GM19239 (cell line): ENCODE measurements at regions not wholly inside any gene's neighbourhood (a gene's known extent, or its start where the extent isn't known, plus 50 kb on each side); places are given as distances from the start of the nearest gene placed in this dataset.

ENCODE experiments used
- DNase-seq: peaks from one replicate; pipeline ENCODE4 v3.0.0; 2011; ENCODE audit warnings: low spot score; ENCODE audit not compliant: insufficient read length
- FAIRE-seq: peaks from 2 replicates; lab custom pipeline; 2011; peaks lifted over from hg19 to GRCh38; lab: Jason Lieb, UNC

DNA sequence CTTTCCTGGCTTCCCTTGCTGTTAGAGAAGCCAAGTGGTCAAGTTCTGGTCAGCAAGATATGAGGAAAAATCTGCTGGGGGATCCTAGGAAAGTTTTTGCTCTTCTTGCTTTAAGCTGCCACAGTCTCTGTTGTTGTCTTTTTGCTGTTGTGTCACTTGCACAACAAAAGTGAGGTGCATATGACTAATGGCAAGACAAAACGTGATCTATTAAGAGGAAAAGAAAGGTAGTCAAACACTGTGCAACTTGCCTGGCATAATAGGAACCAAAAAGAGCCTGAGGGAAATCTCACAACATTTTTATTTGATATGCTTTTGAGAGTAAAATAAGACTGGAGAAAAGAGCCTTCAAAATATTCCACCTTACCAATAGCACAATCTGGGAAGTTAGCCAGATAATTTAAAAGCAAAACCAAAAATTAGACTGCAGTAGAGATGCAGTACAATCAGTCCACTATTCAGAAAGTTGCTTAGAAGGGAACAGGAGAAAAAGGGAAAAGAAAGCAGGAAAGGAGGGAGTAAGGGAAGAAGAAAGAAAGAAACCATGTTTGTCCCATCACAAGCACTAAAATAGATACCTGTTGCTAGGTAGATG, 110.0 kb upstream of the SLC4A7 start:
- FAIRE-seq (no peak), DNase-seq (no peak)

DNA sequence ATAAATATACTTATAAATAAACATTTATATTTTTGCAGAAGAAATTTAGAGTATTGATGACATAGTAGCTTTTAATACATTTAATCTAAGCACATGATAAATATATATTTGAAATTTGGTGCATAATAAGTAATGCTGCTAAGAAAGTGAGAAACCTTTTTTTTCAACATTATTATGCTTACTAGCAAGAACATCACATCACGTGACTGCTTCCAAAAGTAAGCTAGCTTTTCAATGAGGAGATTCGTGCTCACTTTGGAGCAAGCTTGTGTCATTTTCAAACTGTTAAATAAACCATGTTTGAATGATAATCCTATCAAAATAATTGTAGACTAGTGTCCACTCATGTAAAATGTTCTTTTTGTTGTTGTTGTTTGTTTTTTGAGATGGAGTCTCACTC, 109.0 kb upstream of the SLC4A7 start:
- no peak for FAIRE-seq

DNA sequence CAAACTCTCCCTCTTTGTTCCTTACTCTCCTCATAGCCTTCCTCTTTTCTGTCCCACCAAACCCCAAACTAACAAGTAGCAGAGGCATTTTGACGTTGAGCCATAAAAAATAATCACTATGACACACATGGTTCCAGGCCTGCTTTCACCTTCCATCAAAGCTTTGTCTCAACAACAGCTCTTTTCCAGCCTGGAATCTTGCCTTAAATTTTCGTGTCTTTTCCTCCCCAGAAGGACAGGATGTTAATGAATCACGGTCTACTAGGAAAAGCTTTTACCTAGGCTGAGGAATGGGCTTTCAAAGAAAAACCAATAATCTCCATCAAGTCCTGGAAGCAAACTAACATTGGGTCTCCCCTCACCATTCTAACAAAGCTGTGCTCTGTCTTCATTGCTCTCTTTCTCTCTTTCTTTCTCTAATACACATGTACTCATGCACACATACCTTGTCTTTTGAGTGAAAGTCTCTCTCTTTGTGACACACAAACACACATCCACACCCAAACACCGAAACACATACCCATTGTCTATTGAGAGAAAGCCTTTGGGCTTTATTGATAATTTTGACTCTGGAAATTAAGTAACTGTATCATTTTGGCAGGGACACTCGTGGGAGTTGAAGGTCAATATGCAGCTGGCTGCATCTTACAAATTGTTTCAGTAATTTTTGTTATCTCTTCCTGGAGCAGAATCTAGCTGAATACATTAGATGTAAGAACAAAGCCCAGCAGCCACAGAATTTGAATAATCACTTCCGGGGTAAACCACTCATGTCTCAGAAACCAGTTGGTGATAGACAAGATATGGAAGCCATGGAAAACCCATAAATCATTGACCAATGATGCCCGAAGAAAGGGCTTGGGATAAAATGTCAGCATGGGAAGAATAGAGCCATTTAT, 107.4 kb upstream of the SLC4A7 start:
- no peak for FAIRE-seq
- no peak for DNase-seq

More for the DNA sequence above, 109.0 kb upstream of the SLC4A7 start:
- no peak for DNase-seq

DNA sequence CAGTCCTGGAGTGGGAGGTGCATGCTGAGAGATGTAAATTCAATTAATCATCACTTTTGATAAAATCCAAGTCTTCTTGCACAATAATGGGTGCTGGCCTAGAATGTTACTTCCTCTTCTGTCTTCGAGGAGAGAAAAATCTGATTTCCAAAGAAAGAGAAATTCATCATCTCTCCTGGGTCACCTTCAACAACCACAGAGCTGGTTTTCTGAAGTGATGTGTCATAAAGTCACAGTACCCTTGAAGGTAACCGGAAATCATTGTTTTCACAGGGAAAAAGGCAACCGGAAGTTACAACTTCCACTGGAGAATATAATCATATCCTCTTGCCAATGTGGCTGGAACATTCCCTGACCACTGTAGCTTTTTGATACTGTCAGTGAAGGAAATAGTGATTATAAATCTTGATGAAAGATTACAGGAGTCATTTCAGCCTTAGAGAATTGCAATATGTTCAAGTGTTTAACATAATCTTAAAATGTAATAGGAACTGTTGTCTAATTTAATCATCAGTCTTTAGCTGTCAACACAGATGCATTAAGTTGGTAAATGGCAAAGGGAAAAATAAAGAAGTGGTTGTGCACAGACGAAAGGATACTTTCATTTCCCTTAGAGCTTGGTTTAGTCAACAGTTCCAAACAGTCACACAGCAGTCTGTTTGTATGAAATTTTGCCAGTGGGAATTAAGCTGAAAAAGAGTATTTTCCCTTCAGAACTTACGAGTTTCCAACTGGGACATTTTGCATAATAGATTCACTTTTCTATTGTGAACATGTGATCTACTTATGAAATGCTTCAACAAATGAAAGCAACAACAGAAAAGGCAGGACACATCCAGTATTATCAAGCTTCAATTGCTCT, 106.5 kb upstream of the SLC4A7 start:
- FAIRE-seq (no peak), DNase-seq (no peak)

DNA sequence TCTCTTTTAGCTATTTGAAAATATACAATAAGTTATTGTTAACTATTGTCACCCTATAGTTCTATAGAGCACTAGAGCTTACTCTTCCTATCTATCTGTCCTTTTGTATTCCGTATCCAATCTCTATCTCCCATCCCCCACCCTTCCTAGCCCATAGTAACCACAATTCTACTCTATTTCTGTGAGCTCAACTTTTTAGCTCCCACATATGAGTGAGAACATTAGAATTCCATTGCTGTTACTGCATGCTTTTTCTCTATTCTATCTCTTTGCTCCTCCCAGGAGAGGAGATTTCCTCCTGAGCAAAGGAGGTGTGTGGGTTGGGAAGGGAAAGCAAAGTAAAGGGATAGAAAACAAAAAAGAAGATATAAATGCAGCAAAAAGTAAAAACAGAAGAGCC, 105.6 kb upstream of the SLC4A7 start:
- FAIRE-seq (no peak), DNase-seq (no peak)

DNA sequence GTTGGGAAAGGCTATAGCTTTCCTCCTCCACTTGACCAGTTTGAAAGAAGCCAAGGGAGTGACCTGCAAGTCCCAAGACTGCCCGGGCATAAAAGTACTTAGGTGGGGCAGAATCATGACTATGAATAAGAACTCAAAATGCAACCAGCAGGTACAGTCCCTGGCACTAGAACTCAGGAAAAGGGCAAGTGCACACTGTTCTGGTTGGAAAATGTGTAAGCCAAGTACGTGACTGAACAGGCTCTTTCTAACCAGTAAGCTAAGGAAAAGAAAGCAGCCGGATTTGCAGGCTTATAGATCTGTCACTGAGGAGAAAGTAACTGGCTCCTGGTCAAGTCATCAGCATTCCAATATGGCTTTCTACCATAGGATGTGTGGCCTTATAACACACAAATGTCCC, 101.2 kb upstream of the SLC4A7 start:
- DNase-seq = no peak
- no peak for FAIRE-seq

DNA sequence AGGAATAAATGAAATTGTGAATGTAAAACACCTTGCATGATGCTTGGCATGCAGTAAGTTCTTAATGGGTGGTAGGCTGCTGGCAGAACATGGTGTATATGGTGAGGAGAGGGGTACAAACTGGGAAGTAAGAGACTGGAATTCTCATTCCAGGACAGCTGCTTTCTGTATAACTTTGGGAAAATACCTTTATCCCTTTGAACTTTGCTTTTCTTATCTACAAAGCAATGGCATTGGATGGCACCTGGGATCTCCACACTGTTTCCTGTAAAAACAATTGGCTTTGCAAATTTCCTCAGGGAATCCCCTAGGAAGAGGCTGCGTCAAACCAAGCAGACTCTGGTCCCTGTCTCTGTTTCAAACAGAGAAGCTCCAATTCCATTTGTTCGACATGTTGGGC, 100.7 kb upstream of the SLC4A7 start:
- no peak for FAIRE-seq
- no peak for DNase-seq

DNA sequence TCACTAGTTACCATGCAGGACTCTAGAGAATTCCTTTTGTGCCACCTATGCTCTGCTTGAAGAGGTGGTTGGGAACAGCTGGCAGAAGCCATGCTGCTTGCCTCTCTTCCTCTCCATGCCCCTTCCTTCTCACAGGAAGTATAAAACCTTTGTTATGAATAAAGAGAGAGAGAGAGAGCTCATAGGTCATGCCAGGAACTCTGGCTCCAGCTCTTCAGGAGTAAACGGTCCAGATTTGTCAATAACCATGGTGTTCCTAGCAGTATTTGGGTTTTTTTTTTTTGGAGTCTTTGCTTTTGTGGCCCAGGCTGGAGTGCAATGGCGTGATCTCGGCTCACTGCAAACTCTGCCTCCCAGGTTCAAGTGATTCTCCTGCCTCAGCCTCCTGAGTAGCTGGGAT, 97.7 kb upstream of the SLC4A7 start:
- FAIRE-seq = no peak
- no peak for DNase-seq

DNA sequence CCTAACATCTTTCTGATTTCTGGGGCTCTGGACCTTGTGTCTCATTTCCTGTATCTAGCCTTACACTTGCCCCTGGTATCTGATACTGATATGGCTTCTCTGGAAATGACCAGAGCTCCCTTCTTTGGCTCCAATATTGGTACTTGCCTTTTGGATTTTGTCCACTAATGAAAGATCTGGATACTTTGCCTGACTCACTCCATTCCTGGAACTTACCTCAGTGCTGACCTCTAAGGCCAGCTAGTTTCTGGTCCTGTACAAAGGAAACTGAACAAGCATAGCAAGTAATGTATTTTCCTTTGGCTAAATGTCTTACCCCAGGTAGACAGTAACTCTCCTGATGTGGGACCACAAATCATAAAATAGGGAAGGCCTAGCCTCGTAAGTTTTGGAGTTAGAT, 93.8 kb upstream of the SLC4A7 start:
- DNase-seq (no peak), FAIRE-seq (no peak)

DNA sequence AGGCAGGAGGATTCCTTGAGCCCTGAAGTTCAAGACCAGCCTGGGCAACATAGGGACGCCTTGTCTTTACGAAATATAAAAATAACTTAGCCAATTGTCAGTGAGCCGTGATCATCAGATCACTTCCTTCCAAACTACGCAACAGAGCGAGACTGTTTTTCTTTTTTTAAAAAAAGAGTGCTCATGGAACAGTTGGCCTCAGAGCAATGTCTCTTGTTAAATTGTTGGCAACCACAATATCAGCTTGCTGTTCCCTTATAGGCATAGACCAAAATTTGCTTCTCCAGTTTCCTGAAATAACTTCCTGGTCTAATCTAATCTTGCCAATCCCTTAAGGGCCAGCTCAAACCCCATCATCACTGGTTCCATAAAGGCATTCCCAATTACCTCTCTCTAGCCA, 93.3 kb upstream of the SLC4A7 start:
- no peak for DNase-seq
- no peak for FAIRE-seq

DNA sequence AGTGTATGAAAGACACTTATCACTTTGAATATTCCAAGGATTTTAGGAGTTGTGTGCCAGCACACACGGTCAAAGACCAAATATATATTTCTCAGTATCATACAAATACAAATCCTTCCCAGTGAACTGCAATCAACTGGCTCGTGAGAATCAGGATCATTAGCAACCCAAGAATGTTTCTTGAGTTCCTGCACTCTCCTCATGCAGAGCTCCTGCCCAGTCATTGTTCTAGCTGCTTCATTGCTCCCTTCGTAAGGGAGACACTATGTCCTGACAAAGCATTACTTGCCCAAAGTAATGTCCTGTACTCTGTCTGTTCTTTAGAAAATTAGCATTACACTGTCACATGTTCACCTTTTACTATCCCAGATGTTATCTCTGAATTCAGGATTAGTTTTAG, 92.0 kb upstream of the SLC4A7 start:
- FAIRE-seq (no peak), DNase-seq (no peak)

DNA sequence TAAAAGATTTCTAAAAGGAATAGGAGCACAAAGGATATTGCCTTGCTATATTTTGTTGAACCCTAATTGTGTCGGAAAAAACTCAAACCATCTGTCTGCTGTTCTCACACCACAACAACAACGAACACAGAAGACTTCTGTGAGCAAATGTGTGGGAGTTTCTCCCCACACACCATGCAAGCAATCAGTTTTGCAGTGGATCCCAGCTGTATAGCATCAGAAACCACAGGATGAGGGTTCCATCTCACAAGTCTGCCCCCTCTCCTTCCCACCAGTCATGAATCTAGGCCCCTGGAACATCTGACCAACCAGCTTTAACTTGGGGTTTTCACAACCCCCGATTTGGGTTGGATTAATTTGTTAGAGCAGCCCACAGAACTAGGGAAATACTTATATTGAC, 91.3 kb upstream of the SLC4A7 start:
- DNase-seq (no peak), FAIRE-seq (no peak)

DNA sequence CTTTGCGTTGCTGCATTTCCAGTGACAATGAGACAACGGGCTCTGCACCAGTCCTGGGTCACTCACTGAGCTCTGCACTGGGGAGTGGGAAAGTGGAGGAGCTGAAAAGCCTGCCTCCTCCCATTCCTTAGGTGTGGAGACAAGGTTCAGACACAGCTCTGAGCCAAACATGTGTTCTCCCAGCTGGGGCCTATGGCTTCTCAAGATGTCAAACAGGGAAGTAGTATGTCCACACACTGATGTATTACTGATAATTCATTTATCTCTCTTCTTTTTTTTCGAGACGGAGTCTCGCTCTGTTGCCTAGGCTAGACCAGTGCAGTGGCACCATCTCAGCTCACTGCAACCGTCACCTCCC, 90.2 kb upstream of the SLC4A7 start:
- DNase-seq (no peak), FAIRE-seq (no peak)

DNA sequence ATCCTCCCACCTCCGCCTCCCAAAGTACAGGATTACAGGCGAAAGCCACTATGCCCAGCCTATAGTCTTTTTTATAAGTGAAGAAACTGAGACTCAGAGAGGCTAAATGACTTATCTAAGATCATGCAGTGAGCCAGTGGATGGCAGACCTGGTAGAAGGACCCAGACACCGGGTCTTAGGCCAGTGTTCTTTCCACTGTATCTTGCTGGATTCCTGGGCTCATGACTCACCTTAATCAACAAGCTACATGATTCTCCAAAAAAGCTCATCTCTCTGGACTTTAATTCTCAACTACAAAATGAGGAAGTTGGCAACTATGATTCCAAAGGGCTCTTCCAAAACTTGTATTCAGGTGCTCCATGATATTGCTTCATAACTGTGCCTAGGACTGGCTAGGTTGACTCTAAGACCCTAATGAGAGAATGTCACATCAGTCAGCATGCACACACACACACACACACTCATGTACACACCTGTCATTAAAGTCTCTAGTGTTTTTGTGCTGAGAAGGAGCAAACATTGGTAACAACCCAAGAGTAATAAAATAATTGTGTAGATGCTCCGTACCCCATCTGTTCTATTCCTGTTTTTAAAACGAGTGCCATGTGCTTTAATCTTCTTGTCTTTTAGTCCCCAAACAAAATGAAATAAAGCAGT, 89.7 kb upstream of the SLC4A7 start:
- FAIRE-seq = no peak
- DNase-seq = no peak

DNA sequence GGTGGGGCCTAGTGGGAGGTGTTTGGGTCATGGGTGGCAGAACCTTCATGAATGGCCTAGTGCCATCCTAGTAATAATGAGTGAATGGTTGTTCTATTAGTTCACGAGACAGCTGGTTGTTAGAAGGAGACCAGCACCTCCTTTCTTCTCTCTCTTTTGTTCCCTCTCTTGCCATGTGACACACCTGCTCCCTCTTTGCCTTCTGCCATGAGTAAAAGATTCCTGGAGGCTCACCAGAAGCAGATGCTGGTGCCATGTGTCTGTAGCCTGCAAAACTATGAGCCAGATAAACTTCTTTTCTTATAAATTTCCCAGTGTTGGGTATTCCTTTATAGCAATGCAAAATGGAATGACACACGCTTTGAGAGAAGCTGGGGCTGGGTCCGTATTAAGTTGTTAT, 89.0 kb upstream of the SLC4A7 start:
- FAIRE-seq (no peak), DNase-seq (no peak)

DNA sequence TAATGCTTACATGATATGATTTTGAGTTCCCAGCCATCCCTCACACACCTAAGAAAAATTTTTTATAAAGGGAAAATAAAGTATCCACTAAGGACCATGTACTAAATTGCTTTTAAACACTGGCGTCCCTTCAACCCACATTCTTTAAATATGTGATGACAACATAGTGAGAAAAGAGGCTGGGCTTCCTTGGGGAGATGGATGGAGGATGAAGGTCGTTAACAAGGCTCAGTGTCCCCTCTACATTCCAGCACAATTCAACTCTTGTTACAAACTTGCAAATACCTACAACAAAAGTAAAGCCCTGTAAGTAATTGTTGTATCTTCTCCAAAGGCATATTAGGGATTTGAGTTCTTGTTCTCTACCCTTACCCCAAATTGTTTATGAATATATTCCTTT, 87.2 kb upstream of the SLC4A7 start:
- FAIRE-seq (no peak), DNase-seq (no peak)

DNA sequence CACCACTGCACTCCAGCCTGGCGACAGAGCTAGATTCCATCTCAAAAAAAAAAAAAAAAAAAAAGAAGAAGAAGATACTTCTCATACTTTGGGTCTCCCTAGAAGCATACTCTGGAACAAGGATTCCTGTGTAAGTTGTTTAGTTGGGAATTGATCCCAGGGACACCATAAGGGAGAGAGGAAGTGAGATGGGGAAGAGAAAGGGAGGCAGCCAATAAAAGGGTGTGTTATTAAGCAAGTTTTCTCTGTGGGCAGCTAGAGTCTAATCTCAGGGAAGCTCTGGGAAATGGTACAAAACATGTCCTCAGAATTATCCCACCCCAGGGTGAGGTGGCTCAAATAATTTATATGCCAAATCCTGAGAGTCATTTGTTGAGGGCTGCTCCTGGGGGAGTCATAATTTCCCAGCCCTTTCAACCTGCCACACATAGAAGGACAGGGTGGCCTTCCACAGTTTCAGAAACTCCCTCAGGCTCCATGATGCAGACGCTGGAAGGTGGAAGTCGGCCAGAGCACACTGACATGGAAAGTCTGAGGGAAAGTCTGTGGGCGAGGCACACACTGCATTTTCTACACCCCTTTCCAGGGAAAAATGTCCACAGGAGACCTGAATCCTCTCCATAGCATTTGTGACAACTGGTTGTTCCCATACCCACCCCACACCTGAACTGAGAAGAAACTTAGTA, 86.4 kb upstream of the SLC4A7 start:
- FAIRE-seq (no peak), DNase-seq (no peak)

DNA sequence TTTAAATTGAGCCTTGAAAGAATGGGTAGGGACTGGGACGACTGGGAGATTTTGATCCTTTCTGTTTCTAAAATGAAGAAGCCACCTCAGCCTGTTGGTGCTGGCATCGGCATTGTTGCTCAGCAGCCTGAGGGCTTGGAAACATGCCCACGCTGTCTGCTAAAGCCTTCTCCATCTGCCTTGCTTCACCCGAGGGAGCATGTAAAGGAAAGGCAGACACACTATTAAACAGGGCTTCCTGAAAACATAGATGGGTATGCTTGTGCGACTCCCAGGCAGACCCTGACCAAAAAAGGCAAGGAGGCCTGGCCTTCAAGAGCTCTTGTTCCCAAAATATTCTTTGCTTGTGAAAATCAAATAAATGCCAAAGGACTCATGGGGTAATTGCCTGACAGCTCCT, 84.2 kb upstream of the SLC4A7 start:
- no peak for FAIRE-seq
- DNase-seq = no peak

DNA sequence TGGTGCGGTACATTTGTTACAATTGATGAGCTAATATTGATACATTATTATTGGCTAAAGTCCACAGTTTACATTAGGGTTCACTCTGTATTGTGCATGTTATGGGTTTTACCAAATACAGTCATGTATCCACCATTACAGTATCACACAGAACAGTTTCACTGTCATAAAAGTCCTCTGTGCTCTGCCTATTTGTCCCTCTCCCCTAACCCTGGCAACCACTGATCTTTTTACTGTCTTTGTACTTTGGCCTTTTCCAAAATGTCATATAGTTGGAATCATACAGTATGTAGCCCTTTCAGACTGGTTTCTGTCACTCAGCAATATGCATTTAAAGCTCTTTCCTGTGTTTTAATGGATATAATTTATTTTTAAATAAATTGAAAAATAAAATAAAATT, 83.1 kb upstream of the SLC4A7 start:
- DNase-seq (no peak), FAIRE-seq (no peak)

DNA sequence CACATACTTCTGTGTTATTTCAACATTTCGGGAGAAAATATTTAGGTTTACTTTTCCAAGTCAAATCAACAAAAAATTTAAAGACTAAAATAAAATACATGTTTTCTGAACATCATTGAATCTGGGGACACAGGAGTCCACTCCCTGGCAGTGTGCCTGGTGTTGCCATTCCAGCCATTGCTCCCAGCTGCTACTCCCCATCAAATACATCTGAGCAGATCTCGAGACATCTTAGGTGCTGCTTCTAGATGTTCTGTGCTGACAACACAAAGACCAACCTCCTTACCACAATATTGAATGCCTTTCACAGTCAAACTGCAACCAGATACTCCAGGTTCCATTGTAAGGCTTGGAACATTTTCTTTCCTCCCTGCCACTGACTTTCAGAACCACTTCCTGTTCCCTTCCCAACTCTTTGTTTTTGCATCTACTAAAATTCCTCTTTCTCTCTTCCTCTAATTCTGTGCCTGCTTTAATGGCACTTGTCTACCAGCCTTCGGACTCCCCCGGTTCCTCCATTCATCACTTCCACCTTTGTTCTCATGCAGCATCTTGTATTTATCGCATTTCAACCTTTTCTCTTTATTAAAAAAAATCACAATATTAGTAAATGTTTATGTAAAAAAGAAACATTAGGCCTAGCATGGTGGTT, 81.1 kb upstream of the SLC4A7 start:
- FAIRE-seq (no peak), DNase-seq (no peak)
